ENCODE measurements at regions not wholly inside any gene's neighbourhood (a gene's known extent, or its start where the extent isn't known, plus 50 kb on each side); places are given as distances from the start of the nearest gene placed in this dataset.

DNA sequence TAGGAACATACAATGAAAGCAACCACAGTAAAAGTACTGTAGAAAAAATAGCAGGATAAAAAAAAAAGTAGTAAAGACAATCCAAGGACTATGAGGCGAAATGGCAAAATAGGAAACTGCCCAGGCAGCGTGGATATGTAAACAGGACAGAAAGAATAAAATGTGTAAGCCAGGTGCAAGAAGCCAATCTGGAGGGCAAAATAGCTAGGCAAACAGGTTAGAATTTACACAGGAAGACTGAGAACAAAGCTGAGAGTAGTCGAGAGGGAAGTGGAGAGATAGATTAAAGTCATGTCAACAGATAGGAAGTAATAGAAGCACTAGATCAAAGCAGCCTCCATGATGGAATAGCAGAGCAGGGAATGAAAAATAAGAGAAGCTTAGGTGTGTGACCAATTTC, 124.2 kb upstream of the B3GALT2 start:
- Histone ChIP-seq H3K4me3 (ENCODE audit: low read length) (no peak overlapping the region), H3K27me3 (ENCODE audit: control insufficient read depth, insufficient read depth, low read length) (no peaks in the 10 kb centered on the region), H3K27ac (ENCODE audit: low read length) (no peak overlapping the region), H3K9me3 (ENCODE audit: control insufficient read depth, insufficient read depth, low read length) (no peaks in the 10 kb centered on the region; the same call in 1 of the 2 replicates), H3K4me1 (ENCODE audit: control insufficient read depth, insufficient read depth, low read length) (no peaks in the 10 kb centered on the region), H3K36me3 (ENCODE audit: control insufficient read depth, insufficient read depth, low read length) (no peaks in the 10 kb centered on the region)
- no peak for DNase-seq (ENCODE audit: low read depth, low spot score)
- WGBS (ENCODE audit: insufficient coverage, insufficient read length), result no CpG with 5 or more reads among the region's 3 CpGs

GRCh38 chr1:193309936-193310475, 123.6 kb upstream of the B3GALT2 start:
- no peaks in the 10 kb centered on the region for H3K27me3 ChIP-seq (ENCODE audit: control insufficient read depth, insufficient read depth, low read length)
- H3K4me3 ChIP-seq (ENCODE audit: low read length), result no peak overlapping the region
- no peak overlapping the region for H3K27ac ChIP-seq (ENCODE audit: low read length)
- H3K9me3 ChIP-seq (ENCODE audit: control insufficient read depth, insufficient read depth, low read length), result no peaks in the 10 kb centered on the region; the same call in 1 of the 2 replicates
- no peaks in the 10 kb centered on the region for H3K36me3 ChIP-seq (ENCODE audit: control insufficient read depth, insufficient read depth, low read length)
- no CpG with 5 or more reads among the region's 1 CpG for WGBS (ENCODE audit: insufficient coverage, insufficient read length)
- no peaks in the 10 kb centered on the region for H3K4me1 ChIP-seq (ENCODE audit: control insufficient read depth, insufficient read depth, low read length)
- DNase-seq (ENCODE audit: low read depth, low spot score), result no peak

GRCh38 chr1:193308438-193308837, 122.0 kb upstream of the B3GALT2 start:
- Histone ChIP-seq H3K9me3 (ENCODE audit: control insufficient read depth, insufficient read depth, low read length) (no peaks in the 10 kb centered on the region; the same call in 1 of the 2 replicates), H3K4me1 (ENCODE audit: control insufficient read depth, insufficient read depth, low read length) (no peaks in the 10 kb centered on the region), H3K27me3 (ENCODE audit: control insufficient read depth, insufficient read depth, low read length) (no peaks in the 10 kb centered on the region), H3K27ac (ENCODE audit: low read length) (no peak overlapping the region), H3K4me3 (ENCODE audit: low read length) (no peak overlapping the region), H3K36me3 (ENCODE audit: control insufficient read depth, insufficient read depth, low read length) (no peaks in the 10 kb centered on the region)
- DNase-seq (ENCODE audit: low read depth, low spot score), result no peak
- WGBS (ENCODE audit: insufficient coverage, insufficient read length), result no CpG with 5 or more reads among the region's 1 CpG

- no CpG with 5 or more reads among the region's 2 CpGs for WGBS (ENCODE audit: insufficient coverage, insufficient read length)
- no peak overlapping the region for H3K27ac ChIP-seq (ENCODE audit: low read length)
- DNase-seq (ENCODE audit: low read depth, low spot score), result no peak
- no peaks in the 10 kb centered on the region for H3K4me1 ChIP-seq (ENCODE audit: control insufficient read depth, insufficient read depth, low read length)
- H3K9me3 ChIP-seq (ENCODE audit: control insufficient read depth, insufficient read depth, low read length), result no peaks in the 10 kb centered on the region; the same call in 1 of the 2 replicates
- no peaks in the 10 kb centered on the region for H3K27me3 ChIP-seq (ENCODE audit: control insufficient read depth, insufficient read depth, low read length)
- H3K36me3 ChIP-seq (ENCODE audit: control insufficient read depth, insufficient read depth, low read length), result no peaks in the 10 kb centered on the region
- H3K4me3 ChIP-seq (ENCODE audit: low read length), result no peak overlapping the region
Observed at GRCh38 chr1:193306430-193306829, 120.0 kb upstream of the B3GALT2 start.

All from iPS DF 6.9 (cell line).